Liver (tissue), 7 donors: ENCODE measurements at regions not wholly inside any gene's neighbourhood (a gene's known extent, or its start where the extent isn't known, plus 50 kb on each side); places are given as distances from the start of the nearest gene placed in this dataset.

ENCODE experiments used
- DNase-seq: peaks from one replicate; pipeline ENCODE4 v3.0.0-alpha.2; 2017; ENCODE audit warnings: low spot score
- H3K27ac ChIP-seq, 2 donors: one replicate each; pipeline ENCODE4 v1.7.0; 2013; ENCODE audit warnings: inconsistent platforms in 2 of 2, low read length in 2 of 2, control low read depth in 1 of 2, low read depth in 1 of 2, mild to moderate bottlenecking in 1 of 2
- H3K27me3 ChIP-seq, 4 donors: one replicate each; pipeline versions ENCODE4 v1.6.1 to v1.7.0; 2013; ENCODE audit warnings: low read length in 3 of 4, inconsistent platforms in 1 of 4, mild to moderate bottlenecking in 1 of 4, moderate library complexity in 1 of 4; ENCODE audit not compliant: control insufficient read depth in 4 of 4, insufficient read depth in 4 of 4
- H3K36me3 ChIP-seq, 4 donors: one replicate each; pipeline versions ENCODE4 v1.6.1 to v1.7.0; 2013; ENCODE audit warnings: low read length in 3 of 4, mild to moderate bottlenecking in 3 of 4, low read depth in 1 of 4, moderate library complexity in 1 of 4; ENCODE audit not compliant: control insufficient read depth in 4 of 4, insufficient read depth in 3 of 4
- H3K4me1 ChIP-seq, 4 donors: one replicate each; pipeline versions ENCODE4 v1.6.1 to v1.7.0; 2013; ENCODE audit warnings: low read length in 3 of 4, mild to moderate bottlenecking in 3 of 4, moderate library complexity in 1 of 4; ENCODE audit not compliant: control insufficient read depth in 4 of 4, insufficient read depth in 4 of 4
- H3K4me3 ChIP-seq, 3 donors: one replicate each; pipeline versions ENCODE4 v1.6.1 to v1.7.0; 2013; ENCODE audit warnings: low read length in 3 of 3, control low read depth in 1 of 3, low read depth in 1 of 3, mild to moderate bottlenecking in 1 of 3
- H3K9ac ChIP-seq, 2 donors: one replicate each; pipeline ENCODE4 v1.7.0; 2013; ENCODE audit warnings: low read length in 2 of 2, mild to moderate bottlenecking in 2 of 2, moderate library complexity in 2 of 2, control low read depth in 1 of 2, low read depth in 1 of 2
- H3K9me3 ChIP-seq, 4 donors: one replicate each; pipeline versions ENCODE4 v1.6.1 to v1.7.0; 2013; ENCODE audit warnings: low read length in 3 of 4; ENCODE audit not compliant: control insufficient read depth in 4 of 4
- ATF3 ChIP-seq: IDR thresholded peaks from 2 replicates; pipeline ENCODE4 v1.6.1; 2016; ENCODE audit warnings: antibody characterized with exemption
- EGR1 ChIP-seq, 2 donors: IDR thresholded peaks; 2 replicates each; pipeline ENCODE4 v1.6.1; 2016 to 2018; ENCODE audit warnings: antibody characterized with exemption in 2 of 2, low read depth in 2 of 2
- HNF4A ChIP-seq, 2 donors: conservative IDR thresholded peaks; 2 replicates each; pipeline ENCODE4 v1.6.1; 2016; ENCODE audit warnings: antibody characterized with exemption in 2 of 2, mild to moderate bottlenecking in 2 of 2
- HNF4G ChIP-seq: IDR thresholded peaks from 2 replicates; pipeline ENCODE4 v1.6.1; 2016; ENCODE audit warnings: antibody characterized with exemption
- JUND ChIP-seq, 2 donors: IDR thresholded peaks; 2 replicates each; pipeline ENCODE4 v1.6.1; 2016; ENCODE audit warnings: antibody characterized with exemption in 2 of 2
- MAX ChIP-seq: IDR thresholded peaks from 2 replicates; pipeline ENCODE4 v1.6.1; 2016; ENCODE audit warnings: antibody characterized with exemption
- RAD21 ChIP-seq, 2 donors: IDR thresholded peaks; 2 replicates each; pipeline ENCODE4 v1.6.1; 2016; ENCODE audit warnings: antibody characterized with exemption in 2 of 2, mild to moderate bottlenecking in 2 of 2
- RXRA ChIP-seq, 2 donors: IDR thresholded peaks; 2 replicates each; pipeline ENCODE4 v1.6.1; 2017 to 2018; ENCODE audit warnings: antibody characterized with exemption in 2 of 2, mild to moderate bottlenecking in 1 of 2
- SP1 ChIP-seq: IDR thresholded peaks from 2 replicates; pipeline ENCODE4 v1.6.1; 2018; ENCODE audit warnings: antibody characterized with exemption, mild to moderate bottlenecking
- WGBS: extraction: QIAGEN DNeasy Blood & Tissue Kit; methylation state at CpG from one replicate; pipeline ENCODE4 v1.1.7; 2013; 5-methylcytosine and 5-hydroxymethylcytosine counted together
- TF ChIP-seq, protein P1 (sequence below): IDR thresholded peaks from 2 replicates; pipeline ENCODE4 v1.6.1; 2016; ENCODE audit warnings: antibody characterized with exemption
- donor health status: healthy.
- donor health status: healthy.
- donor health status: healthy.
- donor health status: healthy.

DNA sequence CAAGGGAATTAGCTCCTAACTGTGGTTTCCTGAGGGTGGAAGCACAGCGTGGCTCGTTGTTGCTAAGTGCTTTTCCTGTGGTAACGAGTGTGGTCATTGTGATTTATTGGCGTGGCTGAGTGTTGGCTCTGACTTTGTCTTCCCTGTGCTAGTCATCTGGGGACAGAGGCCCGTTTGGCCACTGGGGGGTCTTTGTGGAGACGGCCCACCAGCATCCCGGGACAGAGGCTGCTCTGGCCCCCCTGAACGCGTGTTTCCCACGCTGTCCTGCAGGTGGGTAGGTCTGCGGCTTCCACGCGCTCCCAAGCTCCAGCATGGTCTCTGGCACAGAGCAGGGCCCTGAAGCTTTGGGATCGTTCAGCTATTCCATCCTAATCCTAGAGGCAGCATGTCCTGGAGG lies 1040.0 kb downstream of the TBC1D22A start:
- peak; percentile 17 for DNase-seq
- no peak overlapping the region for H3K9ac ChIP-seq
- 77% methylated on average over 14 of the region's 14 CpGs for WGBS

DNA sequence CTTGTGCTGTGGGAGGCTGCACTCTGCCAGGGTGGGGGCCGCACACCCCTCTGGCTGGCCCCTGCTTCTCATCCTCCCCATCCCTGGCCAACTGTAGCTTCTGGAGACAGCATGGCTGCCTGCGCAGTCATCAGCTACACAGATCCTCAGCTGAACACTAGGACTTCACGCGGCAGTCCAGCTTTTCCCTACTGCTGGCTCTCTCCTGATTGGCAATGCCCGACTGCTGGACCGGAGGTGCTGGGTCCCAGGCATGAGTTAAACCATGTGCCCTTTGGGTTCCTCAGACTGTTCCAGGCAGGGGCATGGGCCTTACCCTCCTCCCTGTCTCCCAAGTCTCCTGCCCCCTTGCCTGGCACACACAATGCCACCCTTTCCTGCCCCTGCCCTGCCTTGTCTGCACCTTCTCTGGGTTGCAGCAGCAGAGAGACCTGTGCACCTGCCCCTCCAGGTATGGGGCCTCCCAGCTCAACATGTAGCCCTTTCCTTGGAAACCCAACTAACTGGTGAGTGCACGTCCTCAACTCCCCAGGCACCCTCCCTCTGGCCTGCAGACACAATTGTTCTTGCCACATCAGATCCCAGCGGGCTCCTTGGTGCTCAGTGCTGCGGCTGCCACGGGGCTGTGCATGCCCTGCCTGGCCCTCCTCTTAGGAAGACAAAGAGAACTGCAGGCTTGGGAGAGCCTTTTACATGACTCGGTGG lies 1039.2 kb downstream of the TBC1D22A start:
- WGBS, result 81% methylated on average over 11 of the region's 11 CpGs
- TF ChIP-seq HNF4G (no peak), EGR1 (IDR thresholded peaks at IDR 0.05; ENCODE audit: low read depth in 2 of 2) (no peak), SP1 (no peak), MAX (no peak), ATF3 (no peak)

More for the DNA sequence above, 1040.0 kb downstream of the TBC1D22A start:
- Histone ChIP-seq H3K27me3 (peaks cover 0 to 2% (median under 1%) of the 10 kb centered on the region in 4 donors), H3K36me3 (no peaks in the 10 kb centered on the region), H3K9me3 (peaks cover 0 to 4% (median 0%) of the 10 kb centered on the region in 4 donors), H3K4me1 (no peaks in the 10 kb centered on the region), H3K4me3 (no peak overlapping the region), H3K27ac (no peak overlapping the region)
- TF ChIP-seq JUND (IDR thresholded peaks at IDR 0.05), result no peak
- TF ChIP-seq, protein P1, sequence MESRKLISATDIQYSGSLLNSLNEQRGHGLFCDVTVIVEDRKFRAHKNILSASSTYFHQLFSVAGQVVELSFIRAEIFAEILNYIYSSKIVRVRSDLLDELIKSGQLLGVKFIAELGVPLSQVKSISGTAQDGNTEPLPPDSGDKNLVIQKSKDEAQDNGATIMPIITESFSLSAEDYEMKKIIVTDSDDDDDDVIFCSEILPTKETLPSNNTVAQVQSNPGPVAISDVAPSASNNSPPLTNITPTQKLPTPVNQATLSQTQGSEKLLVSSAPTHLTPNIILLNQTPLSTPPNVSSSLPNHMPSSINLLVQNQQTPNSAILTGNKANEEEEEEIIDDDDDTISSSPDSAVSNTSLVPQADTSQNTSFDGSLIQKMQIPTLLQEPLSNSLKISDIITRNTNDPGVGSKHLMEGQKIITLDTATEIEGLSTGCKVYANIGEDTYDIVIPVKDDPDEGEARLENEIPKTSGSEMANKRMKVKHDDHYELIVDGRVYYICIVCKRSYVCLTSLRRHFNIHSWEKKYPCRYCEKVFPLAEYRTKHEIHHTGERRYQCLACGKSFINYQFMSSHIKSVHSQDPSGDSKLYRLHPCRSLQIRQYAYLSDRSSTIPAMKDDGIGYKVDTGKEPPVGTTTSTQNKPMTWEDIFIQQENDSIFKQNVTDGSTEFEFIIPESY, result no peak
- no peak for TF ChIP-seq RAD21 (IDR thresholded peaks at IDR 0.05)
- TF ChIP-seq EGR1 (IDR thresholded peaks at IDR 0.05; ENCODE audit: low read depth in 2 of 2), result no peak
- no peak for TF ChIP-seq ATF3

DNA sequence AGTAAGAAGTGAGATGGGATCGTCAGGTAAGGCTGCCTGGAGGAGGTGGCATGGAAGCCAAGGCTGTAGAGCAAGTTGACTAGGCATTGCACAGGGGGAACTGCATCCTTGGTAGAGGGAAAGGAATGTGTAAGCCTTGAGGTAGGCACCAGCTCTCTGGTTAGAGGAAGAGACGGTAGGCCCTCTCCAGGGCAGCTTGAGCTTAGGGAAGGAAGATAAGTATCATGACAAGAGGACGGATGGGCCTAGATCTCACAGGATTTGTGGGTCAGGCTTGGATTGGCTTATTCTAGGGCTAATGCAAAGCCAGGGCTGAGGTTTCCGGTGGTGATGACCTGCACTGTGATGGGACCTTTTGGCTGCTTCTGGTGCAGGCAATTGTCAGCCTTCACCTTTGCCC lies 1035.8 kb downstream of the TBC1D22A start:
- TF ChIP-seq, protein P1, result no peak
- no peak for TF ChIP-seq HNF4A (conservative IDR thresholded peaks at IDR 0.05)
- TF ChIP-seq RXRA (IDR thresholded peaks at IDR 0.05), result no peak
- WGBS, result 86% methylated on average over 4 of the region's 4 CpGs
- DNase-seq, result peak; percentile 14
- Histone ChIP-seq H3K36me3 (no peaks in the 10 kb centered on the region), H3K4me1 (no peaks in the 10 kb centered on the region), H3K27me3 (peaks cover 0 to 2% (median 0%) of the 10 kb centered on the region in 4 donors), H3K9ac (no peak overlapping the region), H3K27ac (no peak overlapping the region), H3K9me3 (peaks cover 0 to 4% (median 0%) of the 10 kb centered on the region in 4 donors), H3K4me3 (no peak overlapping the region)

More for the DNA sequence above, 1039.2 kb downstream of the TBC1D22A start:
- H3K9ac ChIP-seq, result no peak overlapping the region
- peak; percentile 29 for DNase-seq
- no peak overlapping the region for H3K27ac ChIP-seq
- no peaks in the 10 kb centered on the region for H3K36me3 ChIP-seq
- H3K9me3 ChIP-seq, result peaks cover 0 to 4% (median 0%) of the 10 kb centered on the region in 4 donors
- H3K27me3 ChIP-seq, result peaks cover 0 to 2% (median under 1%) of the 10 kb centered on the region in 4 donors
- H3K4me1 ChIP-seq, result no peaks in the 10 kb centered on the region
- no peak overlapping the region for H3K4me3 ChIP-seq
